ENCODE measurements at regions not wholly inside any gene's neighbourhood (a gene's known extent, or its start where the extent isn't known, plus 50 kb on each side); places are given as distances from the start of the nearest gene placed in this dataset.

- TF ChIP-seq CTCF (conservative IDR thresholded peaks at IDR 0.05; ENCODE audit: low read depth in 2 of 2) = no peak
- TF ChIP-seq POLR2AphosphoS5 (IDR thresholded peaks at IDR 0.05; ENCODE audit: low read depth) = no peak
- no peak for TF ChIP-seq ZNF114 (CRISPR knock-in tag; IDR thresholded peaks at IDR 0.05)
- TF ChIP-seq EZH2phosphoT487 (IDR thresholded peaks at IDR 0.05; ENCODE audit: unreplicated experiment) = no peak
- TF ChIP-seq, protein P1, sequence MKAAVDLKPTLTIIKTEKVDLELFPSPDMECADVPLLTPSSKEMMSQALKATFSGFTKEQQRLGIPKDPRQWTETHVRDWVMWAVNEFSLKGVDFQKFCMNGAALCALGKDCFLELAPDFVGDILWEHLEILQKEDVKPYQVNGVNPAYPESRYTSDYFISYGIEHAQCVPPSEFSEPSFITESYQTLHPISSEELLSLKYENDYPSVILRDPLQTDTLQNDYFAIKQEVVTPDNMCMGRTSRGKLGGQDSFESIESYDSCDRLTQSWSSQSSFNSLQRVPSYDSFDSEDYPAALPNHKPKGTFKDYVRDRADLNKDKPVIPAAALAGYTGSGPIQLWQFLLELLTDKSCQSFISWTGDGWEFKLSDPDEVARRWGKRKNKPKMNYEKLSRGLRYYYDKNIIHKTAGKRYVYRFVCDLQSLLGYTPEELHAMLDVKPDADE (IDR thresholded peaks at IDR 0.05) = no peak
- TF ChIP-seq NANOG (IDR thresholded peaks at IDR 0.05; ENCODE audit: borderline replicate concordance) = no peak
- TF ChIP-seq CREB1 (CRISPR knock-in tag; IDR thresholded peaks at IDR 0.05; ENCODE audit: low read depth) = no peak
- no peak for TF ChIP-seq STAT1 (IDR thresholded peaks at IDR 0.05; ENCODE audit: unreplicated experiment)
- no peak for TF ChIP-seq JUNB (IDR thresholded peaks at IDR 0.05; ENCODE audit: unreplicated experiment)
- TF ChIP-seq, protein P2, sequence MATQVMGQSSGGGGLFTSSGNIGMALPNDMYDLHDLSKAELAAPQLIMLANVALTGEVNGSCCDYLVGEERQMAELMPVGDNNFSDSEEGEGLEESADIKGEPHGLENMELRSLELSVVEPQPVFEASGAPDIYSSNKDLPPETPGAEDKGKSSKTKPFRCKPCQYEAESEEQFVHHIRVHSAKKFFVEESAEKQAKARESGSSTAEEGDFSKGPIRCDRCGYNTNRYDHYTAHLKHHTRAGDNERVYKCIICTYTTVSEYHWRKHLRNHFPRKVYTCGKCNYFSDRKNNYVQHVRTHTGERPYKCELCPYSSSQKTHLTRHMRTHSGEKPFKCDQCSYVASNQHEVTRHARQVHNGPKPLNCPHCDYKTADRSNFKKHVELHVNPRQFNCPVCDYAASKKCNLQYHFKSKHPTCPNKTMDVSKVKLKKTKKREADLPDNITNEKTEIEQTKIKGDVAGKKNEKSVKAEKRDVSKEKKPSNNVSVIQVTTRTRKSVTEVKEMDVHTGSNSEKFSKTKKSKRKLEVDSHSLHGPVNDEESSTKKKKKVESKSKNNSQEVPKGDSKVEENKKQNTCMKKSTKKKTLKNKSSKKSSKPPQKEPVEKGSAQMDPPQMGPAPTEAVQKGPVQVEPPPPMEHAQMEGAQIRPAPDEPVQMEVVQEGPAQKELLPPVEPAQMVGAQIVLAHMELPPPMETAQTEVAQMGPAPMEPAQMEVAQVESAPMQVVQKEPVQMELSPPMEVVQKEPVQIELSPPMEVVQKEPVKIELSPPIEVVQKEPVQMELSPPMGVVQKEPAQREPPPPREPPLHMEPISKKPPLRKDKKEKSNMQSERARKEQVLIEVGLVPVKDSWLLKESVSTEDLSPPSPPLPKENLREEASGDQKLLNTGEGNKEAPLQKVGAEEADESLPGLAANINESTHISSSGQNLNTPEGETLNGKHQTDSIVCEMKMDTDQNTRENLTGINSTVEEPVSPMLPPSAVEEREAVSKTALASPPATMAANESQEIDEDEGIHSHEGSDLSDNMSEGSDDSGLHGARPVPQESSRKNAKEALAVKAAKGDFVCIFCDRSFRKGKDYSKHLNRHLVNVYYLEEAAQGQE (IDR thresholded peaks at IDR 0.05; ENCODE audit: unreplicated experiment) = no peak
These were observed 133.5 kb upstream of the TMEM132C start (continued) for GRCh38 chr12:128133321-128134073.

DNA sequence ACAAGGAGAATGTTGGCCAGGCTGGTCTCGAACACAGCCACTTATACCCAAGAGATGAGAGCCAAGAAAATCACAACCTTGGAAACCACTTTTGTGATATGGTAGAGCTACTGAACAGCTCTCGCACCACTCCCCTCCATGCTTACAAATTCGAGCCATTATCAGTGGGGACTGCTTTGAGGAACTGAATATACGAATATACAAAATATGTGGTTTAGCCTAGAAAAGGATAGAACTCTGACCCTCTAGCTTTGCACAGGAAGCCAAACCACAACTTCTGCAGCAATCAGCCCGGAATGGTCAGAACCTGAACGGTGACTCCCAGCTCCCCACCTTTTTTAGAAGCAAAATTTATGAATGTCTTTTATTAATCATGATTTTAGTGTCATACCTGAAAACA, 129.8 kb upstream of the TMEM132C start:
- Histone ChIP-seq H3K9me2 (ENCODE audit: insufficient read depth) (no peaks in the 10 kb centered on the region), H3K4me1 (ENCODE audit: insufficient read depth) (no peaks in the 10 kb centered on the region), H3K27ac (ENCODE audit: low read depth) (no peak overlapping the region), H2AFZ (no peak overlapping the region), H3K27me3 (ENCODE audit: insufficient read depth) (no peaks in the 10 kb centered on the region), H3K4me3 (no peak overlapping the region), H4K20me1 (replicated peaks; ENCODE audit: insufficient read depth) (no peaks in the 10 kb centered on the region), H3K79me2 (replicated peaks; ENCODE audit: insufficient read depth) (no peaks in the 10 kb centered on the region), H3K36me3 (ENCODE audit: insufficient read depth) (peaks cover 4% of the 10 kb centered on the region; the same call in 1 of the 2 replicates), H3F3A (replicated peaks; ENCODE audit: low read depth) (no peaks in the 10 kb centered on the region), H3K4me2 (no peak overlapping the region)
- peaks cover 49% of the 10 kb centered on the region for H3K36me3 Mint-ChIP-seq (ENCODE audit: low read depth)
- peaks cover 2% of the 10 kb centered on the region for H3K27me3 Mint-ChIP-seq (ENCODE audit: insufficient read depth, low read depth, poor library complexity)
- H3K27ac Mint-ChIP-seq = no peak overlapping the region
- no peak overlapping the region for H3K4me3 Mint-ChIP-seq
- ATAC-seq (no peak), DNase-seq (ENCODE audit: low spot score) (no peak)
- peaks cover 100% of the 10 kb centered on the region for H3K9me3 Mint-ChIP-seq
- no peaks in the 10 kb centered on the region for H3K4me1 Mint-ChIP-seq
- TF ChIP-seq STAT1 (IDR thresholded peaks at IDR 0.05; ENCODE audit: unreplicated experiment) (no peak), NANOG (IDR thresholded peaks at IDR 0.05; ENCODE audit: borderline replicate concordance) (no peak), JUNB (IDR thresholded peaks at IDR 0.05; ENCODE audit: unreplicated experiment) (no peak), EZH2 (IDR thresholded peaks at IDR 0.05; ENCODE audit: low read depth, unreplicated experiment) (no peak), CTCF (conservative IDR thresholded peaks at IDR 0.05; ENCODE audit: low read depth in 2 of 2) (no peak), ZNF331 (CRISPR knock-in tag; IDR thresholded peaks at IDR 0.05; ENCODE audit: low read depth) (no peak), POLR2AphosphoS5 (IDR thresholded peaks at IDR 0.05; ENCODE audit: low read depth) (no peak), EZH2phosphoT487 (IDR thresholded peaks at IDR 0.05; ENCODE audit: unreplicated experiment) (no peak), CREB1 (CRISPR knock-in tag; IDR thresholded peaks at IDR 0.05; ENCODE audit: low read depth) (no peak)
- TF ChIP-seq, protein P1 (IDR thresholded peaks at IDR 0.05) = no peak
- TF ChIP-seq, protein P2 (IDR thresholded peaks at IDR 0.05; ENCODE audit: unreplicated experiment) = no peak
